ENCODE measurements at regions not wholly inside any gene's neighbourhood (a gene's known extent, or its start where the extent isn't known, plus 50 kb on each side); places are given as distances from the start of the nearest gene placed in this dataset.

DNA sequence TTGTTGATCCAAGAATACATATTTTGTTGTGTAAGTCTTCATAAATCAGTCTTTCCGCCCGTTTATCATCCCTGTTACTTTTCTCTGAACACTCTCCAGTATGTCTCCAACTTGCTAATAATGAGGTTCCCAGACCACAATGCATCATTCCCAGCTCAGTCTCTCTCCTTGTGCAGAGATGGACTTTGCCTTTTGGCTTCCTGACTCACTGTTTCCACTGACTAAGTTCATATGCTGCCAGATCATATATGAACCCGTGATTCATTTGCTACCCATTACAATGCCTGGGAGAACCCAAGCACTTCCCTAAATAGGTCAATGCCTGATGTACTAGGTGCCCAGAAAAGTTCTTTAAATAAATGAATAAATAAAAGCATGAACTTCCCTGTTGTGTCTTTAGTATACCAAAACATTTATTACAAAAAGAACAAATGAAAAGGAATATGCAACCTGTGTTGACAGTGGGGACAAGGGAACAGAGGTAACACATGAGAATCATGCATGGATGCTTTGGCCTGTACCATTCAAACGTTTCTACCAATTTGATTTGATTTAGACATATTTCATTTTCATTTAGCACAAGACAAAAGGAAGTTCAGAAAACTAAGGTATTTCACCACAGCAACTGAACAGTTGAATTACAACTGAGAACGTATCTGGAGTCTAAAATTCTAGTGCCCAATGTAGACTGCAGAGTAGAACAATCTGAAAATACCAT lies 215.4 kb upstream of the HNRNPA3 start:
- intact Hi-C loops (cut with micrococcal nuclease; ENCODE audit: unreplicated experiment): no loop called here
- Mint-ChIP-seq H3K27ac (ENCODE audit: unreplicated experiment) (peak overlapping the region; percentile 70), H3K4me3 (ENCODE audit: low read depth, unreplicated experiment) (no peak overlapping the region), H3K36me3 (ENCODE audit: insufficient read depth, unreplicated experiment) (peaks cover 6% of the 10 kb centered on the region), H3K4me1 (ENCODE audit: low read depth, unreplicated experiment) (peaks cover 10% of the 10 kb centered on the region), H3K27me3 (ENCODE audit: unreplicated experiment) (no peaks in the 10 kb centered on the region), H3K9me3 (ENCODE audit: low read depth, unreplicated experiment) (no peaks in the 10 kb centered on the region)
- peak; percentile 68 for DNase-seq
- no TSS peak for BruUV-seq (replicated peaks)
- CTCF ChIA-PET: no interaction called here
- TF ChIP-seq, protein P1, sequence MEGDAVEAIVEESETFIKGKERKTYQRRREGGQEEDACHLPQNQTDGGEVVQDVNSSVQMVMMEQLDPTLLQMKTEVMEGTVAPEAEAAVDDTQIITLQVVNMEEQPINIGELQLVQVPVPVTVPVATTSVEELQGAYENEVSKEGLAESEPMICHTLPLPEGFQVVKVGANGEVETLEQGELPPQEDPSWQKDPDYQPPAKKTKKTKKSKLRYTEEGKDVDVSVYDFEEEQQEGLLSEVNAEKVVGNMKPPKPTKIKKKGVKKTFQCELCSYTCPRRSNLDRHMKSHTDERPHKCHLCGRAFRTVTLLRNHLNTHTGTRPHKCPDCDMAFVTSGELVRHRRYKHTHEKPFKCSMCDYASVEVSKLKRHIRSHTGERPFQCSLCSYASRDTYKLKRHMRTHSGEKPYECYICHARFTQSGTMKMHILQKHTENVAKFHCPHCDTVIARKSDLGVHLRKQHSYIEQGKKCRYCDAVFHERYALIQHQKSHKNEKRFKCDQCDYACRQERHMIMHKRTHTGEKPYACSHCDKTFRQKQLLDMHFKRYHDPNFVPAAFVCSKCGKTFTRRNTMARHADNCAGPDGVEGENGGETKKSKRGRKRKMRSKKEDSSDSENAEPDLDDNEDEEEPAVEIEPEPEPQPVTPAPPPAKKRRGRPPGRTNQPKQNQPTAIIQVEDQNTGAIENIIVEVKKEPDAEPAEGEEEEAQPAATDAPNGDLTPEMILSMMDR (IDR thresholded peaks at IDR 0.05; ENCODE audit: unreplicated experiment): no peak

DNA sequence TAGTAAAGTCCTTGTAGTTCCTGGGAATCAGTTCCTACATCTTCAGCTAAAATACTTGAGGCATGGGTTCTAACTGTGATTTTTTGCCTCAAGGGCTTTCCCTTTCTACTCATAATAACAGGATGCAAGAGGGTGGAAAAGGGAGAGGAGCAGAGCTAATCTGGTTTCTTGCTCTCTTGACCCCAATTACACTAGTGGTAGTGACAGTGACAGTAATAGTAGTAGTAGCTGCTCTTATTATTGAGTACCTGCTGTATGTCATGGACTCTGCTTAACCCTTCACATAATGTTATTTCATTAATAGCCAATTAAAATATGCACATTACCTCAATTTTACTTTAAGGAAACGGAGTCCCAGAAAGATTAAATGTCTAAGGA lies 214.8 kb upstream of the HNRNPA3 start:
- Mint-ChIP-seq H3K27me3 (ENCODE audit: unreplicated experiment) (no peaks in the 10 kb centered on the region), H3K9me3 (ENCODE audit: low read depth, unreplicated experiment) (no peaks in the 10 kb centered on the region), H3K27ac (ENCODE audit: unreplicated experiment) (no peak overlapping the region), H3K36me3 (ENCODE audit: insufficient read depth, unreplicated experiment) (peaks cover 6% of the 10 kb centered on the region), H3K4me3 (ENCODE audit: low read depth, unreplicated experiment) (no peak overlapping the region), H3K4me1 (ENCODE audit: low read depth, unreplicated experiment) (peaks cover 10% of the 10 kb centered on the region)
- intact Hi-C loops (cut with micrococcal nuclease; ENCODE audit: unreplicated experiment): no loop called here
- CTCF ChIA-PET: no interaction called here
- TF ChIP-seq, protein P1 (IDR thresholded peaks at IDR 0.05; ENCODE audit: unreplicated experiment): no peak
- no peak for DNase-seq
- BruUV-seq (replicated peaks): no TSS peak

DNA sequence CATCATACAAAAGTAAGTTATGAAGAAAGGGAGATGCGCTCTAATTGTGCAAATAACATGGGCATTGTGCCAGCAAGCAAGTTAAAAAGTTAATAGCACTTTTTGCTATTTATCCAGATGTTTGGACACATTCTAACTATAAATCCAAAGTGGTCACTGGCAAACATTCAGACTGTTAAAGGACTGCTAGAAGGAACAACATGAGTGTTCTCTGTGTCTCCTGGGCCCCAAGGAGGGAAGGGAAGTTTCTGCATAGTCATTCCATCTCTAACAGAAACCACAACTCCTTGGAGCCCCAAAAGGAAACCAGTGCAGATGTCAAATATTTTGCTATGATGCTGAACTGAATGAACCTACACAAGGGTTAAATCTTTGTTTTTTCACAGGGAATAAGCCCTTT lies 213.3 kb upstream of the HNRNPA3 start:
- TF ChIP-seq, protein P1 (IDR thresholded peaks at IDR 0.05; ENCODE audit: unreplicated experiment): no peak

DNA sequence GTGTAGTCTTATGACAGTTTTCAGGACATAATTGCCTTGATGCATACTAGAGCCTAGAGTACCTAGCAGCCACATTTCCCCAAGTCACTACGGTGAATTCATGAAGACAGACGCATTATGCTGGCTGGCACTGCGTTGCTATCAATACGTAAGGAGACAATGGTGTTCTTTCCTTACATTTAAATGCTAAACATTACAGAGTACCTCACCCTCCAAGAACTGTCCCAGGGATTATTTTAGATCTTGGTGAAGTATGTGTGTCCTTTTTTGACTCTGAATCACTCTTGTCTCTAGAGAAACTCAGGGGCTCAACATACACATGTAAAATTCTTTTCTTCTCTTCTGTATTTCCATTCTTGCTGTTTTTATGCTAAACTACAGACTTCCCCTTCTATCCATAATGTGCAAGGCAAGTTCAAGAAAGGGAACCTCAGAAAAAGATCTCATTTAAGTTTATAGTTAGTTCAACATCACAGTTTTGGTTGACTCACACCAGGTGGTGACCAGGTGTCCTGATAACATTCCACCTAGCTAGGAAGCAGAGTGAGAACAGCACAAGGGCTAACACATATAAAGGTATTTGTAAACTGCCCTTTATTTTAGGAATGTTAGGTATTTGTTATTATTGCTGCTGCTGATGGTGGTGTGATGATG lies 212.4 kb upstream of the HNRNPA3 start:
- Mint-ChIP-seq H3K36me3 (ENCODE audit: insufficient read depth, unreplicated experiment) (peaks cover 6% of the 10 kb centered on the region), H3K27ac (ENCODE audit: unreplicated experiment) (no peak overlapping the region), H3K27me3 (ENCODE audit: unreplicated experiment) (no peaks in the 10 kb centered on the region), H3K4me1 (ENCODE audit: low read depth, unreplicated experiment) (peaks cover 10% of the 10 kb centered on the region), H3K9me3 (ENCODE audit: low read depth, unreplicated experiment) (no peaks in the 10 kb centered on the region), H3K4me3 (ENCODE audit: low read depth, unreplicated experiment) (no peak overlapping the region)
- intact Hi-C loops (cut with micrococcal nuclease; ENCODE audit: unreplicated experiment): no loop called here
- no TSS peak for BruUV-seq (replicated peaks)
- no peak for DNase-seq
- CTCF ChIA-PET: no interaction called here
- TF ChIP-seq, protein P1 (IDR thresholded peaks at IDR 0.05; ENCODE audit: unreplicated experiment): no peak

More for the DNA sequence above, 213.3 kb upstream of the HNRNPA3 start:
- H3K4me1 Mint-ChIP-seq (ENCODE audit: low read depth, unreplicated experiment): peaks cover 10% of the 10 kb centered on the region
- BruUV-seq (replicated peaks): no TSS peak
- H3K9me3 Mint-ChIP-seq (ENCODE audit: low read depth, unreplicated experiment): no peaks in the 10 kb centered on the region
- H3K4me3 Mint-ChIP-seq (ENCODE audit: low read depth, unreplicated experiment): no peak overlapping the region
- DNase-seq: no peak
- CTCF ChIA-PET: no interaction called here
- intact Hi-C loops (cut with micrococcal nuclease; ENCODE audit: unreplicated experiment): no loop called here
- H3K27me3 Mint-ChIP-seq (ENCODE audit: unreplicated experiment): no peaks in the 10 kb centered on the region
- H3K36me3 Mint-ChIP-seq (ENCODE audit: insufficient read depth, unreplicated experiment): peaks cover 6% of the 10 kb centered on the region
- no peak overlapping the region for H3K27ac Mint-ChIP-seq (ENCODE audit: unreplicated experiment)

Data from Calu3 (cell line).